Keratinocyte (primary cell): ENCODE measurements at regions not wholly inside any gene's neighbourhood (a gene's known extent, or its start where the extent isn't known, plus 50 kb on each side); places are given as distances from the start of the nearest gene placed in this dataset.

Experiments
- DNase-seq: peaks from one replicate; pipeline ENCODE4 v3.0.0-alpha.2; 2011; ENCODE audit warnings: low read depth, missing footprints, low spot score
- FAIRE-seq: peaks from 2 replicates; lab custom pipeline; 2011; peaks lifted over from hg19 to GRCh38; lab: Jason Lieb, UNC
- H2AFZ ChIP-seq: 2 replicates; pipeline ENCODE4 v1.6.0; 2012; ENCODE audit warnings: low read length, control low read depth, inconsistent platforms; ENCODE audit not compliant: control insufficient read depth
- H3K27ac ChIP-seq: 2 replicates; pipeline ENCODE4 v1.5.1; 2011; ENCODE audit warnings: low read length; ENCODE audit not compliant: control insufficient read depth, insufficient read depth
- H3K27me3 ChIP-seq: 3 replicates; pipeline ENCODE4 v1.6.0; 2011; ENCODE audit warnings: low read length; ENCODE audit not compliant: control insufficient read depth, insufficient read depth; ENCODE audit errors: extremely low read depth
- H3K36me3 ChIP-seq, 2 experiments: 2 replicates in 1 of 2; 3 replicates in 1 of 2; pipeline ENCODE4 v1.5.1; 2011; ENCODE audit warnings: low read length in 2 of 2, mild to moderate bottlenecking in 1 of 2; ENCODE audit not compliant: control insufficient read depth in 2 of 2, insufficient read depth in 2 of 2; ENCODE audit errors: extremely low read depth in 1 of 2
- H3K4me1 ChIP-seq: 3 replicates; pipeline ENCODE4 v1.5.1; 2011; ENCODE audit warnings: low read length; ENCODE audit not compliant: control insufficient read depth, insufficient read depth; ENCODE audit errors: extremely low read depth
- H3K4me2 ChIP-seq: 3 replicates; pipeline ENCODE4 v1.6.0; 2011; ENCODE audit warnings: low read depth, low read length; ENCODE audit not compliant: control insufficient read depth, insufficient read depth; ENCODE audit errors: extremely low read depth
- H3K4me3 ChIP-seq, 3 experiments: fragments of 200-600 bp in 1 of 3; sonication (generic) in 1 of 3; 2 replicates in 2 of 3; 3 replicates in 1 of 3; pipeline ENCODE4 v1.5.1; 2011 to 2016; ENCODE audit warnings: low read length in 3 of 3, mild to moderate bottlenecking in 3 of 3, control low read depth in 2 of 3, inconsistent platforms in 1 of 3, low read depth in 1 of 3, mixed read lengths in 1 of 3, mixed run types in 1 of 3, moderate library complexity in 1 of 3; ENCODE audit not compliant: control insufficient read depth in 2 of 3, insufficient read depth in 2 of 3; ENCODE audit errors: extremely low read depth in 1 of 3
- H3K79me2 ChIP-seq: 2 replicates; pipeline ENCODE4 v1.6.0; 2012; ENCODE audit warnings: low read length; ENCODE audit not compliant: control insufficient read depth, insufficient read depth
- H3K9ac ChIP-seq: 3 replicates; pipeline ENCODE4 v1.6.0; 2011; ENCODE audit warnings: low read length; ENCODE audit not compliant: control insufficient read depth, insufficient read depth; ENCODE audit errors: extremely low read depth
- H3K9me1 ChIP-seq: 3 replicates; pipeline ENCODE4 v1.6.0; 2011; ENCODE audit warnings: low read length; ENCODE audit not compliant: control insufficient read depth, insufficient read depth; ENCODE audit errors: extremely low read depth
- H3K9me3 ChIP-seq: 2 replicates; pipeline ENCODE4 v1.5.1; 2012; ENCODE audit warnings: low read depth, low read length; ENCODE audit not compliant: control insufficient read depth
- H4K20me1 ChIP-seq: 3 replicates; pipeline ENCODE4 v1.6.0; 2011; ENCODE audit warnings: low read length; ENCODE audit not compliant: control insufficient read depth, insufficient read depth; ENCODE audit errors: extremely low read depth
- EZH2 ChIP-seq: IDR thresholded peaks from one replicate; pipeline ENCODE4 v1.6.1; 2012; ENCODE audit warnings: inconsistent platforms, mild to moderate bottlenecking, low read length, moderate library complexity
- dilution Hi-C: fragments of 300-500 bp; cut with MboI; formaldehyde crosslinking; loops from one replicate; pipeline ENCODE4 v1.7.0; 2020; ENCODE audit warnings: low sequenced_read_pairs; ENCODE audit not compliant: extremely low pct_ligation_motif_present
- TF ChIP-seq, protein P1 (sequence below), 3 experiments: IDR thresholded peaks in 1 of 3; conservative IDR thresholded peaks in 1 of 3; optimal IDR thresholded peaks in 1 of 3; 2 replicates in 2 of 3; 3 replicates in 1 of 3; pipeline versions ENCODE3 to v1.5.1; 2011; ENCODE audit warnings: low read length in 3 of 3, mild to moderate bottlenecking in 3 of 3, moderate library complexity in 2 of 3, control low read depth in 1 of 3, inconsistent platforms in 1 of 3; ENCODE audit not compliant: insufficient read depth in 2 of 3; ENCODE audit errors: extremely low read depth in 1 of 3

- Histone ChIP-seq H3K4me3 (no peak overlapping the region), H3K27me3 (no peaks in the 10 kb centered on the region), H3K36me3 (no peaks in the 10 kb centered on the region), H2AFZ (no peak overlapping the region), H3K27ac (no peak overlapping the region), H4K20me1 (no peaks in the 10 kb centered on the region), H3K79me2 (no peaks in the 10 kb centered on the region), H3K9me3 (no peaks in the 10 kb centered on the region), H3K4me2 (no peak overlapping the region), H3K9me1 (no peaks in the 10 kb centered on the region), H3K9ac (no peak overlapping the region), H3K4me1 (no peaks in the 10 kb centered on the region)
- FAIRE-seq (no peak), DNase-seq (no peak)
- TF ChIP-seq EZH2: no peak
- TF ChIP-seq, protein P1, sequence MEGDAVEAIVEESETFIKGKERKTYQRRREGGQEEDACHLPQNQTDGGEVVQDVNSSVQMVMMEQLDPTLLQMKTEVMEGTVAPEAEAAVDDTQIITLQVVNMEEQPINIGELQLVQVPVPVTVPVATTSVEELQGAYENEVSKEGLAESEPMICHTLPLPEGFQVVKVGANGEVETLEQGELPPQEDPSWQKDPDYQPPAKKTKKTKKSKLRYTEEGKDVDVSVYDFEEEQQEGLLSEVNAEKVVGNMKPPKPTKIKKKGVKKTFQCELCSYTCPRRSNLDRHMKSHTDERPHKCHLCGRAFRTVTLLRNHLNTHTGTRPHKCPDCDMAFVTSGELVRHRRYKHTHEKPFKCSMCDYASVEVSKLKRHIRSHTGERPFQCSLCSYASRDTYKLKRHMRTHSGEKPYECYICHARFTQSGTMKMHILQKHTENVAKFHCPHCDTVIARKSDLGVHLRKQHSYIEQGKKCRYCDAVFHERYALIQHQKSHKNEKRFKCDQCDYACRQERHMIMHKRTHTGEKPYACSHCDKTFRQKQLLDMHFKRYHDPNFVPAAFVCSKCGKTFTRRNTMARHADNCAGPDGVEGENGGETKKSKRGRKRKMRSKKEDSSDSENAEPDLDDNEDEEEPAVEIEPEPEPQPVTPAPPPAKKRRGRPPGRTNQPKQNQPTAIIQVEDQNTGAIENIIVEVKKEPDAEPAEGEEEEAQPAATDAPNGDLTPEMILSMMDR (optimal IDR thresholded peaks at IDR 0.05 in 1 of 3, IDR thresholded peaks at IDR 0.05 in 1 of 3, conservative IDR thresholded peaks at IDR 0.05 in 1 of 3; ENCODE audit: extremely low read depth in 1 of 3, insufficient read depth in 2 of 3, low read length in 3 of 3): no peak
- dilution Hi-C loops: no loop called here
Observed at GRCh38 chr5:156052656-156053055, 274.3 kb upstream of the SGCD start.

DNA sequence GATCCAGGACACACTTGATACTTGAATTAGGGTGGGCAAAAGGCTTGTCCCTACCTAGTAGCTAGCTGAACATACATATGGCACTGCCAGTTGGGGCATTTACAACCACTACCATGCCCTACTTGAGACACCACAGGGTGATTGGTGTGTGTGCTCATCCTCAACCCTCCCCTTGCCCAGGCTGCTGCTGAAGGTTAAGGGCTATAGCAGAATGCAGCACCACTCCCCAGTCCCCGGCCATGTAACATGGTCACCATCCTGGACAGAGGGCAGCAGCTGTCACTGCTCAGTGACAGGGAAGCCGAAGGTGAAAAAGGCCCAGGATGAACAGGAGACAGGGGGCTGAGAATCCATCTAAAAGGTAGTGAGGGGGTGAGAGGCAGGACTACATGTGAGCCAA, 273.9 kb upstream of the SGCD start:
- TF ChIP-seq, protein P1 (optimal IDR thresholded peaks at IDR 0.05 in 1 of 3, IDR thresholded peaks at IDR 0.05 in 1 of 3, conservative IDR thresholded peaks at IDR 0.05 in 1 of 3; ENCODE audit: extremely low read depth in 1 of 3, insufficient read depth in 2 of 3, low read length in 3 of 3): no peak
- no peak for TF ChIP-seq EZH2
- no peaks in the 10 kb centered on the region for H3K79me2 ChIP-seq
- DNase-seq: no peak
- dilution Hi-C loops: no loop called here
- no peak overlapping the region for H3K4me2 ChIP-seq
- H3K9me1 ChIP-seq: no peaks in the 10 kb centered on the region
- H3K9me3 ChIP-seq: no peaks in the 10 kb centered on the region
- no peak overlapping the region for H3K9ac ChIP-seq
- H3K27ac ChIP-seq: no peak overlapping the region
- H3K4me3 ChIP-seq: no peak overlapping the region
- no peak for FAIRE-seq
- no peaks in the 10 kb centered on the region for H3K36me3 ChIP-seq
- no peaks in the 10 kb centered on the region for H3K4me1 ChIP-seq
- no peaks in the 10 kb centered on the region for H4K20me1 ChIP-seq
- no peaks in the 10 kb centered on the region for H3K27me3 ChIP-seq
- H2AFZ ChIP-seq: no peak overlapping the region
